Adrenal gland (tissue), 5 donors: ENCODE measurements at regions not wholly inside any gene's neighbourhood (a gene's known extent, or its start where the extent isn't known, plus 50 kb on each side); places are given as distances from the start of the nearest gene placed in this dataset.

Experiments
- CTCF ChIP-seq, 6 experiments: fragments of 450-650 bp in 4 of 6; fragments of 200-600 bp in 2 of 6; sonication (generic) in 1 of 6; IDR thresholded peaks; 1 replicate in 5 of 6; 2 replicates in 1 of 6; pipeline versions ENCODE4 v1.5.1 to v1.8.0; 2016 to 2021; ENCODE audit warnings: antibody characterized with exemption in 6 of 6, mild to moderate bottlenecking in 2 of 6, moderate library complexity in 1 of 6
- POLR2A ChIP-seq, 2 donors: fragments of 450-650 bp; IDR thresholded peaks; one replicate each; pipeline ENCODE4 v1.6.1; 2017; ENCODE audit warnings: antibody characterized with exemption in 2 of 2, mild to moderate bottlenecking in 2 of 2, moderate library complexity in 1 of 2
- donor health status: DM: no; HTN: no; CAD: no.

GRCh38 chr2:30372826-30373225, 74.2 kb upstream of the LCLAT1 start:
- TF ChIP-seq CTCF (IDR thresholded peaks at IDR 0.05) (no peak), POLR2A (IDR thresholded peaks at IDR 0.05) (no peak)
